Lower leg skin (tissue), 3 donors: ENCODE measurements at regions not wholly inside any gene's neighbourhood (a gene's known extent, or its start where the extent isn't known, plus 50 kb on each side); places are given as distances from the start of the nearest gene placed in this dataset.

ENCODE experiments used
- CTCF ChIP-seq, 3 donors: fragments of 450-650 bp; IDR thresholded peaks; one replicate each; pipeline ENCODE4 v1.5.1; 2016; ENCODE audit warnings: antibody characterized with exemption in 3 of 3, mild to moderate bottlenecking in 3 of 3, moderate library complexity in 2 of 3
- POLR2A ChIP-seq, 2 donors: fragments of 450-650 bp; IDR thresholded peaks; one replicate each; pipeline ENCODE4 v1.6.1; 2016 to 2017; ENCODE audit warnings: antibody characterized with exemption in 2 of 2, mild to moderate bottlenecking in 1 of 2, moderate library complexity in 1 of 2

GRCh38 chr5:10859393-10860195 lies 98.6 kb upstream of the DAP start:
- no peak for TF ChIP-seq POLR2A (IDR thresholded peaks at IDR 0.05)
- no peak for TF ChIP-seq CTCF (IDR thresholded peaks at IDR 0.05)
